Common myeloid progenitor, CD34-positive (primary cell): ENCODE measurements at regions not wholly inside any gene's neighbourhood (a gene's known extent, or its start where the extent isn't known, plus 50 kb on each side); places are given as distances from the start of the nearest gene placed in this dataset.

Source experiments
- CTCF ChIA-PET: fragments of 350-600 bp; sonication (Branson Sonifier 250); formaldehyde crosslinking; loops from one replicate; lab custom pipeline; 2021; ENCODE audit warnings: antibody characterized with exemption; lab: Charles Lee
- POLR2A ChIA-PET: fragments of 350-600 bp; sonication (Branson Sonifier 250); formaldehyde crosslinking; loops from one replicate; lab custom pipeline; 2021; ENCODE audit warnings: antibody characterized with exemption; lab: Charles Lee
- DNase-seq, 3 donors: peaks; one replicate each; pipeline versions ENCODE4 v3.0.0 to v3.0.0-alpha.2; 2013
- H3K27ac ChIP-seq, 2 experiments: 1 replicate in 1 of 2; 2 replicates in 1 of 2; pipeline ENCODE4 v1.7.0; 2013; ENCODE audit warnings: inconsistent platforms in 2 of 2, low read length in 2 of 2, mild to moderate bottlenecking in 2 of 2, low read depth in 1 of 2, moderate library complexity in 1 of 2; ENCODE audit not compliant: severe bottlenecking in 2 of 2, insufficient read depth in 1 of 2, poor library complexity in 1 of 2
- H3K27me3 ChIP-seq, 5 experiments: replicated peaks in 2 of 5; 1 replicate in 3 of 5; 2 replicates in 2 of 5; pipeline versions ENCODE4 v1.6.1 to v1.7.0; 2013; ENCODE audit warnings: low read length in 4 of 5, mild to moderate bottlenecking in 2 of 5, moderate library complexity in 2 of 5, inconsistent platforms in 1 of 5; ENCODE audit not compliant: insufficient read depth in 5 of 5, control insufficient read depth in 4 of 5
- H3K36me3 ChIP-seq, 4 experiments: 1 replicate in 2 of 4; 2 replicates in 2 of 4; pipeline versions ENCODE4 v1.6.1 to v1.7.0; 2013; ENCODE audit warnings: low read length in 3 of 4, control low read depth in 1 of 4, mild to moderate bottlenecking in 1 of 4; ENCODE audit not compliant: control insufficient read depth in 4 of 4, insufficient read depth in 4 of 4
- H3K4me1 ChIP-seq, 4 experiments: 1 replicate in 3 of 4; 2 replicates in 1 of 4; pipeline versions ENCODE4 v1.6.1 to v1.7.1; 2013; ENCODE audit warnings: low read length in 3 of 4, mild to moderate bottlenecking in 3 of 4, control low read depth in 1 of 4, inconsistent platforms in 1 of 4, moderate library complexity in 1 of 4; ENCODE audit not compliant: control insufficient read depth in 4 of 4, insufficient read depth in 4 of 4; ENCODE audit errors: control extremely low read depth in 1 of 4
- H3K4me3 ChIP-seq, 7 experiments: 1 replicate in 4 of 7; 2 replicates in 3 of 7; pipeline versions ENCODE4 v1.5.1 to v1.7.0; 2013; ENCODE audit warnings: mild to moderate bottlenecking in 7 of 7, low read length in 6 of 7, moderate library complexity in 6 of 7, inconsistent platforms in 2 of 7, low read depth in 2 of 7, control low read depth in 1 of 7; ENCODE audit not compliant: insufficient read depth in 4 of 7, control insufficient read depth in 1 of 7; ENCODE audit errors: extremely low read depth in 1 of 7
- H3K9me3 ChIP-seq, 5 experiments: 1 replicate in 4 of 5; 2 replicates in 1 of 5; pipeline versions ENCODE4 v1.6.1 to v1.7.1; 2013; ENCODE audit warnings: low read length in 4 of 5, mild to moderate bottlenecking in 2 of 5, inconsistent platforms in 1 of 5, low read depth in 1 of 5, moderate library complexity in 1 of 5; ENCODE audit not compliant: control insufficient read depth in 4 of 5, insufficient read depth in 2 of 5; ENCODE audit errors: control extremely low read depth in 1 of 5
- WGBS: methylation state at CpG from one replicate; pipeline ENCODE4 v1.1.5; 2013; ENCODE audit not compliant: insufficient coverage; 5-methylcytosine and 5-hydroxymethylcytosine counted together

- Histone ChIP-seq H3K4me1 (no peaks in the 10 kb centered on the region), H3K36me3 (no peaks in the 10 kb centered on the region), H3K27me3 (peaks cover 0 to 4% (median 0%) of the 10 kb centered on the region in 5 experiments), H3K27ac (no peak overlapping the region), H3K4me3 (no peak overlapping the region), H3K9me3 (no peaks in the 10 kb centered on the region)
- 60% methylated on average over 2 of the region's 5 CpGs for WGBS
- no peak for DNase-seq
- POLR2A ChIA-PET = no interaction called here
- CTCF ChIA-PET = no interaction called here
Measured at GRCh38 chr13:74973935-74974879, 507.8 kb downstream of the TBC1D4 start.

- 40% methylated on average over 1 of the region's 1 CpG for WGBS
- Histone ChIP-seq H3K9me3 (no peaks in the 10 kb centered on the region), H3K4me1 (no peaks in the 10 kb centered on the region), H3K36me3 (no peaks in the 10 kb centered on the region), H3K27me3 (peaks cover 0 to 2% (median 0%) of the 10 kb centered on the region in 5 experiments), H3K4me3 (no peak overlapping the region), H3K27ac (no peak overlapping the region)
- ChIA-PET CTCF (no interaction called here), POLR2A (no interaction called here)
- no peak for DNase-seq
Measured at GRCh38 chr13:74969419-74969818, 512.5 kb downstream of the TBC1D4 start.

GRCh38 chr13:74966814-74967424 is 515.0 kb downstream of the TBC1D4 start:
- no peaks in the 10 kb centered on the region for H3K36me3 ChIP-seq
- WGBS = 41% methylated on average over 3 of the region's 5 CpGs
- H3K9me3 ChIP-seq = no peaks in the 10 kb centered on the region
- H3K27me3 ChIP-seq = peaks cover 0 to 2% (median 0%) of the 10 kb centered on the region in 5 experiments
- no peak for DNase-seq
- H3K4me3 ChIP-seq = no peak overlapping the region
- H3K27ac ChIP-seq = no peak overlapping the region
- ChIA-PET POLR2A (no interaction called here), CTCF (no interaction called here)
- no peaks in the 10 kb centered on the region for H3K4me1 ChIP-seq

GRCh38 chr13:74966275-74966674 is 515.7 kb downstream of the TBC1D4 start:
- Histone ChIP-seq H3K9me3 (no peaks in the 10 kb centered on the region), H3K27ac (no peak overlapping the region), H3K36me3 (no peaks in the 10 kb centered on the region), H3K4me1 (no peaks in the 10 kb centered on the region), H3K4me3 (no peak overlapping the region), H3K27me3 (peaks cover 0 to 2% (median 0%) of the 10 kb centered on the region in 5 experiments)
- ChIA-PET CTCF (no interaction called here), POLR2A (no interaction called here)
- no peak for DNase-seq
- WGBS = no CpG with 5 or more reads among the region's 4 CpGs

- ChIA-PET POLR2A (no interaction called here), CTCF (no interaction called here)
- no peak for DNase-seq
- Histone ChIP-seq H3K4me3 (no peak overlapping the region), H3K27ac (no peak overlapping the region), H3K9me3 (peaks cover 0 to 3% (median 0%) of the 10 kb centered on the region in 5 experiments), H3K27me3 (no peaks in the 10 kb centered on the region), H3K36me3 (no peaks in the 10 kb centered on the region), H3K4me1 (no peaks in the 10 kb centered on the region)
- WGBS = no CpG with 5 or more reads among the region's 2 CpGs
Measured at GRCh38 chr13:74945637-74946036, 536.3 kb downstream of the TBC1D4 start.

- Histone ChIP-seq H3K4me1 (no peaks in the 10 kb centered on the region), H3K4me3 (no peak overlapping the region), H3K36me3 (no peaks in the 10 kb centered on the region), H3K9me3 (peaks cover 0 to 3% (median 0%) of the 10 kb centered on the region in 5 experiments), H3K27me3 (no peaks in the 10 kb centered on the region), H3K27ac (no peak overlapping the region)
- ChIA-PET POLR2A (no interaction called here), CTCF (no interaction called here)
- no peak for DNase-seq
Measured at GRCh38 chr13:74931698-74932433, 550.1 kb downstream of the TBC1D4 start.
